ENCODE measurements at regions not wholly inside any gene's neighbourhood (a gene's known extent, or its start where the extent isn't known, plus 50 kb on each side); places are given as distances from the start of the nearest gene placed in this dataset.

GRCh38 chr5:2204366-2205184 lies 321.9 kb upstream of the IRX4 start:
- H3K27me3 ChIP-seq (ENCODE audit: control insufficient read depth, insufficient read depth, low read length), result no peaks in the 10 kb centered on the region
- no peaks in the 10 kb centered on the region for H3K9me3 ChIP-seq (ENCODE audit: control insufficient read depth, low read depth, low read length)
- H3K9ac ChIP-seq (ENCODE audit: low read length), result no peak overlapping the region
- H3K4me3 ChIP-seq (ENCODE audit: low read length), result no peak overlapping the region
- no peaks in the 10 kb centered on the region for H3K36me3 ChIP-seq (ENCODE audit: control insufficient read depth, low read depth, low read length)
- H3K4me1 ChIP-seq (ENCODE audit: control insufficient read depth, low read depth, low read length), result peaks cover 8% of the 10 kb centered on the region
- no peak overlapping the region for H3K27ac ChIP-seq (ENCODE audit: low read length)

- Histone ChIP-seq H3K4me3 (ENCODE audit: low read length) (no peak overlapping the region), H3K27ac (ENCODE audit: low read length) (no peak overlapping the region), H3K27me3 (ENCODE audit: control insufficient read depth, insufficient read depth, low read length) (no peaks in the 10 kb centered on the region), H3K36me3 (ENCODE audit: control insufficient read depth, low read depth, low read length) (no peaks in the 10 kb centered on the region), H3K9ac (ENCODE audit: low read length) (no peak overlapping the region), H3K9me3 (ENCODE audit: control insufficient read depth, low read depth, low read length) (no peaks in the 10 kb centered on the region), H3K4me1 (ENCODE audit: control insufficient read depth, low read depth, low read length) (peaks cover 8% of the 10 kb centered on the region)
Observed at GRCh38 chr5:2203774-2204173, 321.0 kb upstream of the IRX4 start.

GRCh38 chr5:2201832-2202231 lies 319.1 kb upstream of the IRX4 start:
- no peaks in the 10 kb centered on the region for H3K36me3 ChIP-seq (ENCODE audit: control insufficient read depth, low read depth, low read length)
- H3K27me3 ChIP-seq (ENCODE audit: control insufficient read depth, insufficient read depth, low read length), result no peaks in the 10 kb centered on the region
- no peak overlapping the region for H3K9ac ChIP-seq (ENCODE audit: low read length)
- peaks cover 8% of the 10 kb centered on the region for H3K4me1 ChIP-seq (ENCODE audit: control insufficient read depth, low read depth, low read length)
- H3K27ac ChIP-seq (ENCODE audit: low read length), result no peak overlapping the region
- H3K9me3 ChIP-seq (ENCODE audit: control insufficient read depth, low read depth, low read length), result no peaks in the 10 kb centered on the region
- no peak overlapping the region for H3K4me3 ChIP-seq (ENCODE audit: low read length)

- H3K27ac ChIP-seq (ENCODE audit: low read length), result no peak overlapping the region
- H3K9me3 ChIP-seq (ENCODE audit: control insufficient read depth, low read depth, low read length), result no peaks in the 10 kb centered on the region
- H3K9ac ChIP-seq (ENCODE audit: low read length), result no peak overlapping the region
- peaks cover 8% of the 10 kb centered on the region for H3K4me1 ChIP-seq (ENCODE audit: control insufficient read depth, low read depth, low read length)
- no peaks in the 10 kb centered on the region for H3K27me3 ChIP-seq (ENCODE audit: control insufficient read depth, insufficient read depth, low read length)
- no peak overlapping the region for H3K4me3 ChIP-seq (ENCODE audit: low read length)
- H3K36me3 ChIP-seq (ENCODE audit: control insufficient read depth, low read depth, low read length), result no peaks in the 10 kb centered on the region
Observed at GRCh38 chr5:2201421-2201820, 318.7 kb upstream of the IRX4 start.

GRCh38 chr5:2201011-2201410 lies 318.3 kb upstream of the IRX4 start:
- H3K9ac ChIP-seq (ENCODE audit: low read length), result no peak overlapping the region
- H3K27me3 ChIP-seq (ENCODE audit: control insufficient read depth, insufficient read depth, low read length), result no peaks in the 10 kb centered on the region
- H3K27ac ChIP-seq (ENCODE audit: low read length), result no peak overlapping the region
- H3K4me3 ChIP-seq (ENCODE audit: low read length), result no peak overlapping the region
- peaks cover 8% of the 10 kb centered on the region for H3K4me1 ChIP-seq (ENCODE audit: control insufficient read depth, low read depth, low read length)
- H3K9me3 ChIP-seq (ENCODE audit: control insufficient read depth, low read depth, low read length), result no peaks in the 10 kb centered on the region
- H3K36me3 ChIP-seq (ENCODE audit: control insufficient read depth, low read depth, low read length), result no peaks in the 10 kb centered on the region

- Histone ChIP-seq H3K27me3 (ENCODE audit: control insufficient read depth, insufficient read depth, low read length) (no peaks in the 10 kb centered on the region), H3K27ac (ENCODE audit: low read length) (no peak overlapping the region), H3K9ac (ENCODE audit: low read length) (no peak overlapping the region), H3K4me1 (ENCODE audit: control insufficient read depth, low read depth, low read length) (peaks cover 8% of the 10 kb centered on the region), H3K36me3 (ENCODE audit: control insufficient read depth, low read depth, low read length) (no peaks in the 10 kb centered on the region), H3K4me3 (ENCODE audit: low read length) (no peak overlapping the region), H3K9me3 (ENCODE audit: control insufficient read depth, low read depth, low read length) (no peaks in the 10 kb centered on the region)
Observed at GRCh38 chr5:2200261-2200950, 317.7 kb upstream of the IRX4 start.

GRCh38 chr5:2199697-2200096 lies 317.0 kb upstream of the IRX4 start:
- no peak overlapping the region for H3K27ac ChIP-seq (ENCODE audit: low read length)
- no peaks in the 10 kb centered on the region for H3K36me3 ChIP-seq (ENCODE audit: control insufficient read depth, low read depth, low read length)
- H3K27me3 ChIP-seq (ENCODE audit: control insufficient read depth, insufficient read depth, low read length), result no peaks in the 10 kb centered on the region
- no peak overlapping the region for H3K4me3 ChIP-seq (ENCODE audit: low read length)
- no peak overlapping the region for H3K9ac ChIP-seq (ENCODE audit: low read length)
- H3K9me3 ChIP-seq (ENCODE audit: control insufficient read depth, low read depth, low read length), result no peaks in the 10 kb centered on the region
- H3K4me1 ChIP-seq (ENCODE audit: control insufficient read depth, low read depth, low read length), result peaks cover 8% of the 10 kb centered on the region

GRCh38 chr5:2196989-2197619 lies 314.4 kb upstream of the IRX4 start:
- Histone ChIP-seq H3K9me3 (ENCODE audit: control insufficient read depth, low read depth, low read length) (no peaks in the 10 kb centered on the region), H3K4me1 (ENCODE audit: control insufficient read depth, low read depth, low read length) (no peaks in the 10 kb centered on the region), H3K36me3 (ENCODE audit: control insufficient read depth, low read depth, low read length) (no peaks in the 10 kb centered on the region), H3K27ac (ENCODE audit: low read length) (no peak overlapping the region), H3K9ac (ENCODE audit: low read length) (no peak overlapping the region), H3K4me3 (ENCODE audit: low read length) (no peak overlapping the region), H3K27me3 (ENCODE audit: control insufficient read depth, insufficient read depth, low read length) (no peaks in the 10 kb centered on the region)

GRCh38 chr5:2196416-2196815 lies 313.7 kb upstream of the IRX4 start:
- Histone ChIP-seq H3K4me1 (ENCODE audit: control insufficient read depth, low read depth, low read length) (no peaks in the 10 kb centered on the region), H3K9ac (ENCODE audit: low read length) (no peak overlapping the region), H3K27ac (ENCODE audit: low read length) (no peak overlapping the region), H3K27me3 (ENCODE audit: control insufficient read depth, insufficient read depth, low read length) (no peaks in the 10 kb centered on the region), H3K9me3 (ENCODE audit: control insufficient read depth, low read depth, low read length) (no peaks in the 10 kb centered on the region), H3K4me3 (ENCODE audit: low read length) (no peak overlapping the region), H3K36me3 (ENCODE audit: control insufficient read depth, low read depth, low read length) (no peaks in the 10 kb centered on the region)

- no peaks in the 10 kb centered on the region for H3K36me3 ChIP-seq (ENCODE audit: control insufficient read depth, low read depth, low read length)
- H3K9ac ChIP-seq (ENCODE audit: low read length), result no peak overlapping the region
- H3K4me1 ChIP-seq (ENCODE audit: control insufficient read depth, low read depth, low read length), result no peaks in the 10 kb centered on the region
- no peaks in the 10 kb centered on the region for H3K9me3 ChIP-seq (ENCODE audit: control insufficient read depth, low read depth, low read length)
- no peak overlapping the region for H3K27ac ChIP-seq (ENCODE audit: low read length)
- no peaks in the 10 kb centered on the region for H3K27me3 ChIP-seq (ENCODE audit: control insufficient read depth, insufficient read depth, low read length)
- H3K4me3 ChIP-seq (ENCODE audit: low read length), result no peak overlapping the region
Observed at GRCh38 chr5:2194949-2195348, 312.2 kb upstream of the IRX4 start.

- no peaks in the 10 kb centered on the region for H3K36me3 ChIP-seq (ENCODE audit: control insufficient read depth, low read depth, low read length)
- no peak overlapping the region for H3K9ac ChIP-seq (ENCODE audit: low read length)
- H3K9me3 ChIP-seq (ENCODE audit: control insufficient read depth, low read depth, low read length), result no peaks in the 10 kb centered on the region
- H3K4me3 ChIP-seq (ENCODE audit: low read length), result no peak overlapping the region
- H3K27me3 ChIP-seq (ENCODE audit: control insufficient read depth, insufficient read depth, low read length), result no peaks in the 10 kb centered on the region
- no peak overlapping the region for H3K27ac ChIP-seq (ENCODE audit: low read length)
- no peaks in the 10 kb centered on the region for H3K4me1 ChIP-seq (ENCODE audit: control insufficient read depth, low read depth, low read length)
Observed at GRCh38 chr5:2194236-2194555, 311.5 kb upstream of the IRX4 start.
